ENCODE measurements at regions not wholly inside any gene's neighbourhood (a gene's known extent, or its start where the extent isn't known, plus 50 kb on each side); places are given as distances from the start of the nearest gene placed in this dataset.

DNA sequence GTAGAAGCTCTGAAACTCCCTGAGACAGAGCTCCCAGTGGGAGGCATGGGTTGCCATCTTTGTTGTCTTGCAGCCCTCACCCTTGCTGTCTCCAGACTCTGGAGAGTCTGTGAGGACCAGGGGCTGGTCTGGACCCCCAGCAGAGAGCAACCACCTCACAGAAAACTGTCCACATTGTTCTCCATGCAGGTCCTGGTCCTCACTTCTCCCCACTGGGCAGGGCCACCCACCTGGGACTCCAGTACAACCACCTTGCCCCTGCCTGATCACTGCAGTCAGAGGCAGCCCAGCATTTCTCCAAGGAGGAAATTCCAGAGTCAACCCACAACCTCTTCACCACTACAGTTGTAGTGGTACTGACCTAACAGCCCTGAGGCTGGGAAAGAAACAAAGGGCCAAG is 285.6 kb upstream of the RPS23 start:
- H3K4me3 ChIP-seq (replicated peaks; ENCODE audit: low read depth, low read length): no peak overlapping the region
- TF ChIP-seq, protein P1, sequence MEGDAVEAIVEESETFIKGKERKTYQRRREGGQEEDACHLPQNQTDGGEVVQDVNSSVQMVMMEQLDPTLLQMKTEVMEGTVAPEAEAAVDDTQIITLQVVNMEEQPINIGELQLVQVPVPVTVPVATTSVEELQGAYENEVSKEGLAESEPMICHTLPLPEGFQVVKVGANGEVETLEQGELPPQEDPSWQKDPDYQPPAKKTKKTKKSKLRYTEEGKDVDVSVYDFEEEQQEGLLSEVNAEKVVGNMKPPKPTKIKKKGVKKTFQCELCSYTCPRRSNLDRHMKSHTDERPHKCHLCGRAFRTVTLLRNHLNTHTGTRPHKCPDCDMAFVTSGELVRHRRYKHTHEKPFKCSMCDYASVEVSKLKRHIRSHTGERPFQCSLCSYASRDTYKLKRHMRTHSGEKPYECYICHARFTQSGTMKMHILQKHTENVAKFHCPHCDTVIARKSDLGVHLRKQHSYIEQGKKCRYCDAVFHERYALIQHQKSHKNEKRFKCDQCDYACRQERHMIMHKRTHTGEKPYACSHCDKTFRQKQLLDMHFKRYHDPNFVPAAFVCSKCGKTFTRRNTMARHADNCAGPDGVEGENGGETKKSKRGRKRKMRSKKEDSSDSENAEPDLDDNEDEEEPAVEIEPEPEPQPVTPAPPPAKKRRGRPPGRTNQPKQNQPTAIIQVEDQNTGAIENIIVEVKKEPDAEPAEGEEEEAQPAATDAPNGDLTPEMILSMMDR (IDR thresholded peaks at IDR 0.05; ENCODE audit: low read depth, low read length, missing control alignments): no peak
- no peak for DNase-seq (ENCODE audit: extremely low read depth, low read depth)

DNA sequence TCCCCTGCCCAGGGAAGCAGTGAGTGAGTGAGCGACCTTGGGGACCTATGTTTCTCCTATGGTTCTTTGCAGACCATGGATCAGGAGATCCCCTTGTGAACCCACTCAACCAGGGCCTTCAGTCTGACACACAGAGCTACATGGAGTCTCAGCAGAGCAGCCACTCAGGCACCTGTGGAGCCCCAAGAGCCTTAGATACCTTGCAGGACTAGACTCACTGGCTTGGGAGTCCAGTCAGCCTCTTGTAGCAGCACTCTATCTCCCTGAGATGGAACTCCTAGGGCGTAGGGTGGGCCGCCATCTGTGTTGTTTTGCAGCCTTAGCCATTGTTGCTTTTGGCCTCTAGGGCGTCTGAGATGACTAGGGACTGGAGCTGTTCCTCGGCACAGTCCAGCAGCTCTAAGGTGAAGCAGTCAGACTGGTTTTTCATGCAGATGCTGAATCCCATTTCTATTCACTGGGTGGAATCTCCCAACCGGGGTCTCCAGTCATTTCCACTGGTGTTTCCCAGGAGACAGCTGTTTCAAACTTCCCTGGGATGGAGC is 284.6 kb upstream of the RPS23 start:
- no peak overlapping the region for H3K4me3 ChIP-seq (replicated peaks; ENCODE audit: low read depth, low read length)
- TF ChIP-seq, protein P1 (IDR thresholded peaks at IDR 0.05; ENCODE audit: low read depth, low read length, missing control alignments): no peak
- DNase-seq (ENCODE audit: extremely low read depth, low read depth): no peak

DNA sequence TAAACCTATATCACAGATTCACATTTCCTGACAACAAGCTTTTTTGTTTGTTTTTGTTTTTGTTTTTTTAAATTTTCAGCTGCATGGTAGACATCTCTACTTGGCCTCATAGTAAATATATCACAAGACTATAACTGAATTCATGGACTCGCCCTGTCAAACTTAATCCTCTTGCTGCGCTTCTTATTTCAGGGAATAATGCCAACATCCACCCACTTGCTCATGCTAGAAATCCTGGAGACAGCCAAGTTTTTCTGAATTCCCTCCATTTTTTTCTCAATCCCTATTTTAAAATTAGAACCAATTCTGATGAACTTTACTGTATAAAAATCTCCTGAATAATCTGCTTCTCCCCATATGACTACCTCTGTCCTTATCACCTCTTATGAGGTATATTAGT is 283.6 kb upstream of the RPS23 start:
- TF ChIP-seq, protein P1 (IDR thresholded peaks at IDR 0.05; ENCODE audit: low read depth, low read length, missing control alignments): no peak
- H3K4me3 ChIP-seq (replicated peaks; ENCODE audit: low read depth, low read length): no peak overlapping the region
- no peak for DNase-seq (ENCODE audit: extremely low read depth, low read depth)

DNA sequence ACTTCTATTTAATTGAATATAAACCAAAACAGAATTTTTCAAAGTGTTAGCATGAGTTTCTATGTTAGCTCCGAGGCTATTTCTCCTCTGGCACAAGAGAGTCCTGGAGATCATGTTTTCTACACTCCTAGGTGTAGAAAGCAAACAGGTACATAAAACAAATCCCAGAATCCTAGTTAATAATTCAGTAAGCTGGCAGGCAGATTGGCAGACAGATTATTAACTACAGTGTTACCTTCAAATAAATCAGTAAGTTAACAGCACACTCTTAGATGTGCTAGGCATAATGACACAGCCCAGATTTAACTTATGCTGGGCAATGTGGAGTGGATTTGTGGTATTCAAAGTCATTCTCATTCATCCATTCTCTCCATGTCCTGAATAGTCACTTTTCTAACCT is 282.8 kb upstream of the RPS23 start:
- TF ChIP-seq, protein P1 (IDR thresholded peaks at IDR 0.05; ENCODE audit: low read depth, low read length, missing control alignments): no peak
- H3K4me3 ChIP-seq (replicated peaks; ENCODE audit: low read depth, low read length): no peak overlapping the region
- DNase-seq (ENCODE audit: extremely low read depth, low read depth): no peak

DNA sequence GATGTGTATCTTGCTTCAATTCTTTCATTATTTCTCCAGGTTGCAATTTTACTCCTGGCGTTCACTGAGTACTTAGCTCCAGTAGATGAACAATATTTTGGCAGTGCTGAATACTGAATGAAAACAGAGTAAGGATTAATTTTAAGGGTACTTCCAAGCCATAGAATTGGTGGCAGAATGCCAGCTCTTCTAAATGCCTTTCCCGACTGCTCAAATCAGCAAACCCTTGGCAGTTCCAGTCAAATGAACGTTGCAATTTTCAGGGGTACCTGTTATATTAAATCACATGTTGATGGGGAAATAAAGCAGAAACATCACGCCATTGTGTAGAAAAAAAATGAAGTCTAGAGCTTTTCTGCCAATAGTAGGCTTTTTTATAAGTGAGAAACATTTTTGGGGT is 282.4 kb upstream of the RPS23 start:
- DNase-seq (ENCODE audit: extremely low read depth, low read depth): no peak
- no peak overlapping the region for H3K4me3 ChIP-seq (replicated peaks; ENCODE audit: low read depth, low read length)
- TF ChIP-seq, protein P1 (IDR thresholded peaks at IDR 0.05; ENCODE audit: low read depth, low read length, missing control alignments): no peak

DNA sequence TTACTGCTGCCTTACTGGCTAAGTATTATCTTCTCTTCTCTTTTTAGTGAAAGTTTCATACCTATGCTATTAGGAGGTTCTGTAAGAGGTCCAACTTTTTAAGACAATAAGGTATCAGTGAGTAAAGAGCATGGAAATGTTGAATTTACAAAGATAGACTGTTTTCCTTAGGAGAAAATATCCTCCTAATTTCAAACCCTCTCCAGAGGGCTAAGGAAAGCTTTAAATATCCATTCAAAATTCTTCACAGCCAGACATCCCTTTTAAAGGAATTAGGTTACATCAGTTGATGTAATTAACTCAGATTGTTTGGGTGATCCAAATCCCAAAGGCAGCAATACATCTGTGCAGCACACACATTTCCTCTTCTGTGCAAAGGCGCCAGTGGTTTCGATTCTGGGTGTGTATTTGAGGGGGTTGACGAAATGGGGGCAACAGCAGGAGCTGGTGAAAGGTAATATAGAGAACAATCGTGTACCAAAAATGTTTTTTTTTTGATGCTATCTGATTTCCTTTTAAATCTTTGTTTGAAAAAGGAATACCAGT is 273.8 kb upstream of the RPS23 start:
- DNase-seq (ENCODE audit: extremely low read depth, low read depth): no peak
- TF ChIP-seq, protein P1 (IDR thresholded peaks at IDR 0.05; ENCODE audit: low read depth, low read length, missing control alignments): no peak
- H3K4me3 ChIP-seq (replicated peaks; ENCODE audit: low read depth, low read length): no peak overlapping the region

DNA sequence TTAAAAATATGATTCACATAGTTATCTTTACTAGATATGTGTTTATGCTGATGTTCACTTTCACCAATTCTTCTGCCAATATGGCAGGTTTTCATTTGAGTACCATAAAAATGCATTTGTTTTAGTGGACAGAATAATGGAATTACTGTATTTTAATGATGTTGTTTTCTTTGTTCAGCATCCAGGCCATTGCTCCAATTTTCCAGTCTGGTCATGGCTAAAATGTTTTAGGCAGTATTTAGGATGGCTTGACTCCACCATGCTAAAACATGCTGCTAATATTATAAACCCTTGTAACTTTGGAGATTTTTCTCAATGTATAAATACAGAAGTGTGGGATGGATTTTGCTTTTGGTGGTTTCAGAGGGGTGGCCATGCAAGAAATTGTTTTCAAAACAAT is 273.0 kb upstream of the RPS23 start:
- TF ChIP-seq, protein P1 (IDR thresholded peaks at IDR 0.05; ENCODE audit: low read depth, low read length, missing control alignments): no peak
- no peak for DNase-seq (ENCODE audit: extremely low read depth, low read depth)
- no peak overlapping the region for H3K4me3 ChIP-seq (replicated peaks; ENCODE audit: low read depth, low read length)
